A673 (cell line): ENCODE measurements at regions not wholly inside any gene's neighbourhood (a gene's known extent, or its start where the extent isn't known, plus 50 kb on each side); places are given as distances from the start of the nearest gene placed in this dataset.

Source experiments
- BruUV-seq: library from RNA; stranded (reverse); fragments of 400-500 nt; replicated peaks from 2 replicates; lab custom pipeline; 2021; lab: Mats Ljungman, UMichigan
- CTCF ChIA-PET: fragments of 300-600 bp; sonication (Branson Sonifier 250); formaldehyde crosslinking; loops from one replicate; lab custom pipeline; 2022; ENCODE audit warnings: antibody characterized with exemption; lab: Charles Lee
- POLR2A ChIA-PET: fragments of 300-600 bp; sonication (Branson Sonifier 250); formaldehyde crosslinking; loops from one replicate; lab custom pipeline; 2022; ENCODE audit warnings: antibody characterized with exemption; ENCODE audit not compliant: low non-redundant PET; lab: Charles Lee
- DNase-seq: peaks from one replicate; pipeline ENCODE4 v3.0.0-alpha.2; 2015; ENCODE audit warnings: low spot score
- H3K27ac ChIP-seq: fragments of 200-600 bp; sonication (generic); 2 replicates; pipeline ENCODE4 v1.5.1; 2016; ENCODE audit warnings: mixed run types, low read depth, mild to moderate bottlenecking, mixed read lengths, antibody characterized with exemption, low read length; ENCODE audit not compliant: poor library complexity, severe bottlenecking
- H3K27me3 ChIP-seq: fragments of 200-600 bp; sonication (generic); replicated peaks from 2 replicates; pipeline ENCODE4 v1.6.1; 2017; ENCODE audit warnings: mixed run types, low read depth, mild to moderate bottlenecking, mixed read lengths, antibody characterized with exemption, low read length; ENCODE audit not compliant: insufficient read depth, poor library complexity
- H3K36me3 ChIP-seq: fragments of 200-600 bp; sonication (generic); 2 replicates; pipeline ENCODE4 v1.6.1; 2016; ENCODE audit warnings: mixed run types, mild to moderate bottlenecking, mixed read lengths, antibody characterized with exemption, low read length; ENCODE audit not compliant: insufficient read depth, poor library complexity, severe bottlenecking
- H3K4me1 ChIP-seq: fragments of 200-600 bp; sonication (generic); 2 replicates; pipeline ENCODE4 v1.6.1; 2017; ENCODE audit warnings: mixed run types, mild to moderate bottlenecking, mixed read lengths, antibody characterized with exemption, low read length; ENCODE audit not compliant: insufficient read depth, poor library complexity, severe bottlenecking
- H3K4me3 ChIP-seq: fragments of 200-600 bp; sonication (generic); 2 replicates; pipeline ENCODE4 v1.5.1; 2016; ENCODE audit warnings: low read depth, mixed run types, mild to moderate bottlenecking, mixed read lengths, low read length; ENCODE audit not compliant: poor library complexity, severe bottlenecking
- H3K9me3 ChIP-seq: fragments of 200-600 bp; sonication (generic); 2 replicates; pipeline ENCODE4 v1.6.1; 2016; ENCODE audit warnings: mixed run types, low read depth, mild to moderate bottlenecking, mixed read lengths, antibody characterized with exemption, low read length; ENCODE audit not compliant: poor library complexity, severe bottlenecking
- EZH2 ChIP-seq: fragments of 200-600 bp; sonication (generic); IDR thresholded peaks from 2 replicates; pipeline ENCODE4 v1.6.1; 2017; ENCODE audit warnings: borderline replicate concordance, low read depth, mild to moderate bottlenecking, mixed read lengths, antibody characterized with exemption, low read length; ENCODE audit not compliant: poor library complexity, severe bottlenecking
- intact Hi-C: fragments of 100-400 bp; cut with micrococcal nuclease; formaldehyde crosslinking; loops from one replicate; pipeline ENCODE4 v1.10.0; 2022; ENCODE audit not compliant: unreplicated experiment
- TF ChIP-seq, protein P1 (sequence below): fragments of 300-800, 200-600 bp; sonication (generic); conservative IDR thresholded peaks from 2 replicates; pipeline ENCODE4 v1.5.1; 2017; ENCODE audit warnings: low read depth, mild to moderate bottlenecking, antibody characterized with exemption, low read length, moderate library complexity, mixed read lengths

DNA sequence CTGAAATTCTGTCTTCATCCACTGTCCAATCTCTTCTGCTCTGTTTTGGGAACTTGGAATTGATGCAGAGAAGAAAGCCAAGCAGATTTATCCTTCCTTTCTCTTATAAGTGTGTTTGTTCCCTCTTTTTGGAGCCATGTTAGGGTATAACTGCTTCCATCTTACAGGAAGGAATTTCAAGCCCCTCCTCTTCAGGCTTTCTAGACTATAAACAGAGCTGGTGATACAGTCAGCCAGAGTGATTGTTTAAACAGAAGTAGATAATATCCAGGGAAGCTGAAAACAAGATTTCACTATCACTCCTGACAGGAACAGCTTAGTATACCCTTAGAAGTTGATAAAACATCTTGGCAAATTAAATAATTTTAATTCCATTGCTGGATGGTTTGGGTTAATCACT is 102.1 kb upstream of the DMRT1 start:
- peaks cover 14% of the 10 kb centered on the region for H3K4me1 ChIP-seq
- H3K27ac ChIP-seq, result no peak overlapping the region
- ChIA-PET CTCF (no interaction called here), POLR2A (no interaction called here)
- intact Hi-C loops, result no loop called here
- no peak for DNase-seq
- H3K36me3 ChIP-seq, result no peaks in the 10 kb centered on the region
- no TSS peak for BruUV-seq
- TF ChIP-seq EZH2, result no peak
- TF ChIP-seq, protein P1, sequence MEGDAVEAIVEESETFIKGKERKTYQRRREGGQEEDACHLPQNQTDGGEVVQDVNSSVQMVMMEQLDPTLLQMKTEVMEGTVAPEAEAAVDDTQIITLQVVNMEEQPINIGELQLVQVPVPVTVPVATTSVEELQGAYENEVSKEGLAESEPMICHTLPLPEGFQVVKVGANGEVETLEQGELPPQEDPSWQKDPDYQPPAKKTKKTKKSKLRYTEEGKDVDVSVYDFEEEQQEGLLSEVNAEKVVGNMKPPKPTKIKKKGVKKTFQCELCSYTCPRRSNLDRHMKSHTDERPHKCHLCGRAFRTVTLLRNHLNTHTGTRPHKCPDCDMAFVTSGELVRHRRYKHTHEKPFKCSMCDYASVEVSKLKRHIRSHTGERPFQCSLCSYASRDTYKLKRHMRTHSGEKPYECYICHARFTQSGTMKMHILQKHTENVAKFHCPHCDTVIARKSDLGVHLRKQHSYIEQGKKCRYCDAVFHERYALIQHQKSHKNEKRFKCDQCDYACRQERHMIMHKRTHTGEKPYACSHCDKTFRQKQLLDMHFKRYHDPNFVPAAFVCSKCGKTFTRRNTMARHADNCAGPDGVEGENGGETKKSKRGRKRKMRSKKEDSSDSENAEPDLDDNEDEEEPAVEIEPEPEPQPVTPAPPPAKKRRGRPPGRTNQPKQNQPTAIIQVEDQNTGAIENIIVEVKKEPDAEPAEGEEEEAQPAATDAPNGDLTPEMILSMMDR, result no peak
- H3K27me3 ChIP-seq, result no peaks in the 10 kb centered on the region
- no peaks in the 10 kb centered on the region for H3K9me3 ChIP-seq
- H3K4me3 ChIP-seq, result no peak overlapping the region

GRCh38 chr9:740221-740620 is 101.3 kb upstream of the DMRT1 start:
- ChIA-PET CTCF (no interaction called here), POLR2A (no interaction called here)
- Histone ChIP-seq H3K4me3 (no peak overlapping the region), H3K27me3 (no peaks in the 10 kb centered on the region), H3K4me1 (peaks cover 20% of the 10 kb centered on the region), H3K9me3 (no peaks in the 10 kb centered on the region), H3K27ac (no peak overlapping the region), H3K36me3 (no peaks in the 10 kb centered on the region)
- DNase-seq, result no peak
- no TSS peak for BruUV-seq
- TF ChIP-seq, protein P1, result no peak
- no peak for TF ChIP-seq EZH2
- intact Hi-C loops, result no loop called here

DNA sequence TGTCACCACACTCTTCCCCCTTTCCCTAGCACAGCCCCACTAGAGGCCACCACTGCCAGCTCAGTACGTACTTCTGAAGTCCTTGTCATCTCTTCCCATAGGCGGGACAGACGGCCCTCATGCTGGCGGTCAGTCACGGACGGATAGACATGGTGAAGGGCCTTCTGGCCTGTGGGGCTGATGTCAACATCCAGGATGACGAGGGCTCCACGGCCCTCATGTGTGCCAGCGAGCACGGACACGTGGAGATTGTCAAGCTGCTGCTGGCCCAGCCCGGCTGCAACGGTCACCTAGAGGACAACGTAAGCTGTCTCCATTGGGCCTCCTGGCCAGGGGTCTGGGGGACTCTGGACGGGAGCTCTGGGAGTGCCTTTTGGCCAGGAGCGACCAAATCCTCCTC is 99.4 kb upstream of the DMRT1 start:
- Histone ChIP-seq H3K9me3 (no peaks in the 10 kb centered on the region), H3K4me3 (no peak overlapping the region), H3K27ac (no peak overlapping the region), H3K36me3 (no peaks in the 10 kb centered on the region), H3K27me3 (no peaks in the 10 kb centered on the region), H3K4me1 (peaks cover 20% of the 10 kb centered on the region)
- BruUV-seq, result no TSS peak
- ChIA-PET CTCF (no interaction called here), POLR2A (no interaction called here)
- intact Hi-C loops, result no loop called here
- TF ChIP-seq, protein P1, result no peak
- TF ChIP-seq EZH2, result no peak
- no peak for DNase-seq
